Astrocyte (in vitro differentiated cells and primary cell): ENCODE measurements at regions not wholly inside any gene's neighbourhood (a gene's known extent, or its start where the extent isn't known, plus 50 kb on each side); places are given as distances from the start of the nearest gene placed in this dataset.

ENCODE experiments used
- CTCF ChIP-seq: IDR thresholded peaks from 2 replicates; pipeline ENCODE4 v1.5.1; 2011; ENCODE audit warnings: low read depth, mild to moderate bottlenecking, inconsistent platforms, low read length, moderate library complexity; ENCODE audit not compliant: insufficient read depth
- EZH2 ChIP-seq: IDR thresholded peaks from 2 replicates; pipeline ENCODE4 v1.6.1; 2012; ENCODE audit warnings: mild to moderate bottlenecking, low read length, inconsistent platforms; ENCODE audit not compliant: insufficient read depth

GRCh38 chr5:61788548-61788947 lies 456.5 kb downstream of the ZSWIM6 start:
- TF ChIP-seq CTCF (no peak), EZH2 (no peak)
